GM20000 (cell line): ENCODE measurements at regions not wholly inside any gene's neighbourhood (a gene's known extent, or its start where the extent isn't known, plus 50 kb on each side); places are given as distances from the start of the nearest gene placed in this dataset.

Experiments used
- DNase-seq: peaks from one replicate; pipeline ENCODE4 v3.0.0; 2012; ENCODE audit warnings: low spot score
- TF ChIP-seq, protein P1 (sequence below): IDR thresholded peaks from 2 replicates; pipeline ENCODE4 v1.5.1; 2012; ENCODE audit warnings: mild to moderate bottlenecking, control low read depth; ENCODE audit errors: extremely low read depth, missing control alignments

DNA sequence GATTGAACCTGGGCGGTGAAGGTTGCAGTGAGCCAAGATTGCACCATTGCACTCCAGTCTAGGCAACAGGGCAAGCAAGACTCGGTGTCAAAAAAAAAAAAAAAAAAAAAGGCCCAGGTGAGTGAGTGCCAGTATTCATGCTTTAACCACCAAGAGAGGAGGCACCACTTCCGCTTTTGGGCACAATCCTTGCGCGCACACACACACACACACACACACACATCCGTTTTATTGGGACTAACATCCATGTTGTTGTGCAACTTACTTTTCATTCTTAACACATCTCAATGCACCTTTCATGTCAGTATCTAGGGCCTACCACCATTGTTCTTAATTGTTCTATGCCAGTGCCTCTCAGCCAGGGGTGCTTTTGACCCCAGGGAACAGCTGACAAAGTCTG lies 263.0 kb downstream of the CDC5L start:
- no peak for DNase-seq

GRCh38 chr6:44650947-44651346 lies 263.4 kb downstream of the CDC5L start:
- TF ChIP-seq, protein P1, sequence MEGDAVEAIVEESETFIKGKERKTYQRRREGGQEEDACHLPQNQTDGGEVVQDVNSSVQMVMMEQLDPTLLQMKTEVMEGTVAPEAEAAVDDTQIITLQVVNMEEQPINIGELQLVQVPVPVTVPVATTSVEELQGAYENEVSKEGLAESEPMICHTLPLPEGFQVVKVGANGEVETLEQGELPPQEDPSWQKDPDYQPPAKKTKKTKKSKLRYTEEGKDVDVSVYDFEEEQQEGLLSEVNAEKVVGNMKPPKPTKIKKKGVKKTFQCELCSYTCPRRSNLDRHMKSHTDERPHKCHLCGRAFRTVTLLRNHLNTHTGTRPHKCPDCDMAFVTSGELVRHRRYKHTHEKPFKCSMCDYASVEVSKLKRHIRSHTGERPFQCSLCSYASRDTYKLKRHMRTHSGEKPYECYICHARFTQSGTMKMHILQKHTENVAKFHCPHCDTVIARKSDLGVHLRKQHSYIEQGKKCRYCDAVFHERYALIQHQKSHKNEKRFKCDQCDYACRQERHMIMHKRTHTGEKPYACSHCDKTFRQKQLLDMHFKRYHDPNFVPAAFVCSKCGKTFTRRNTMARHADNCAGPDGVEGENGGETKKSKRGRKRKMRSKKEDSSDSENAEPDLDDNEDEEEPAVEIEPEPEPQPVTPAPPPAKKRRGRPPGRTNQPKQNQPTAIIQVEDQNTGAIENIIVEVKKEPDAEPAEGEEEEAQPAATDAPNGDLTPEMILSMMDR = no peak
- no peak for DNase-seq

More for the DNA sequence above, 263.0 kb downstream of the CDC5L start:
- TF ChIP-seq, protein P1 = no peak

DNA sequence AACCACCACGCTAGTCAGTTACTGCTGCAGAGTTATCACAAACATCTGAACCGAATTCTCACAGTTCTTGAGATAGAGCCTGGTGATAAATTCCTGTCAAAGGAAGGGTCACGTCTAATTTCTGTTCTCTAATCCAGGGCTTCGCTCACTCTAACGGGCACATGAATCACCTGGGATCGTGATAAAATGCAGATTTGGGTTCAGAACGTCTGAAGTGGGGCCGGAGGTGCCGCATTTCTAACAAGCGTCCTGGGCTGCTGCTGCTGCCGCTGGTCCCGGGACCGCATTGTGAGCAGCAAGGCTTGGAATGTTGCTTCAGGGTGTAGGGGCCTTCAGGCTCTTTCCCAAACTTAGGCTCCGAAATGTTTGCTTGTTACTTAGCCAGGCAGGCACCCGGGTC lies 264.1 kb downstream of the CDC5L start:
- TF ChIP-seq, protein P1 = no peak

GRCh38 chr6:44652547-44652946 lies 265.0 kb downstream of the CDC5L start:
- DNase-seq = no peak
- TF ChIP-seq, protein P1 = no peak

More for the DNA sequence above, 264.1 kb downstream of the CDC5L start:
- no peak for DNase-seq

DNA sequence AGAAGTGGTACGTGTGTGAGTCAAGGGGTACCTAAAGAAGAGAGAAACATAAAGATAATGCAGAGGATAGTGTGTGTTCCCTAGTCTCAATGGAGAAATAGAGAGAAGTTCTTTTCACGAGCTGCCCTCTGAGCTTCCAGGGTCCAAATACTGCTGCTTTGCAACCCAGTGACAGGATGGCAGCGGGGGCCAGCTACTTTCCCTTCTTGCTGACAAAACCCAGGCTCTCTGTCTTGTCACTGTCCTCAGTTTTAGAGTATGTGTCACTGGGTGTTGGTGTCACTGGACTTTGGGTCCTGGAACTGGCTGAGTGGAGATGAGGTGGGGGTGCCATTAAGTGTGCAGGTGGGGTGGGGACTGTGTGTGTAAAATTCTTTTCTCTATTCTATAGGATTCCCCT lies 265.6 kb downstream of the CDC5L start:
- TF ChIP-seq, protein P1 = no peak
- DNase-seq = no peak

DNA sequence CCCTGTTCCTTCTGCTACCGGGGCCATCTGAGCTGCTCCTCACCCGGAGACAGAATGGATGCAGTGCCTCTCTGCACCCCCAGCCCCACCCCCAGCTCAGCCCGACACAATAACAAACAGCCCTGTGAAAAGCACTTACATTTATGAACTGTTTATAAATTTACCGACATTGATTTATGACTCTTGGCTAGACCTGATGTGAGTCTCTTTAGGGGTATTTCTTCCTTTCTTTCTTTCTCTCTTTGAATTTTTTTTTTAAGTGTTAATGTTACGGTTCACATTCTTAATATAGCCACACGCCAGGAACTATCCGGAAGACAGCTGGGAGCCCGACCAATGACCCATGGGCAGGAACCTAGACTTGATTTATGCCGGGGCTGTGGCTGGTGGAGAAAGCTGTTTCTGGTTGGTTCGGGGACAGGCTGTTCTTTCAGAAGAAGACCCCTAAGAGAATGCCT lies 266.3 kb downstream of the CDC5L start:
- no peak for DNase-seq
- TF ChIP-seq, protein P1 = no peak

DNA sequence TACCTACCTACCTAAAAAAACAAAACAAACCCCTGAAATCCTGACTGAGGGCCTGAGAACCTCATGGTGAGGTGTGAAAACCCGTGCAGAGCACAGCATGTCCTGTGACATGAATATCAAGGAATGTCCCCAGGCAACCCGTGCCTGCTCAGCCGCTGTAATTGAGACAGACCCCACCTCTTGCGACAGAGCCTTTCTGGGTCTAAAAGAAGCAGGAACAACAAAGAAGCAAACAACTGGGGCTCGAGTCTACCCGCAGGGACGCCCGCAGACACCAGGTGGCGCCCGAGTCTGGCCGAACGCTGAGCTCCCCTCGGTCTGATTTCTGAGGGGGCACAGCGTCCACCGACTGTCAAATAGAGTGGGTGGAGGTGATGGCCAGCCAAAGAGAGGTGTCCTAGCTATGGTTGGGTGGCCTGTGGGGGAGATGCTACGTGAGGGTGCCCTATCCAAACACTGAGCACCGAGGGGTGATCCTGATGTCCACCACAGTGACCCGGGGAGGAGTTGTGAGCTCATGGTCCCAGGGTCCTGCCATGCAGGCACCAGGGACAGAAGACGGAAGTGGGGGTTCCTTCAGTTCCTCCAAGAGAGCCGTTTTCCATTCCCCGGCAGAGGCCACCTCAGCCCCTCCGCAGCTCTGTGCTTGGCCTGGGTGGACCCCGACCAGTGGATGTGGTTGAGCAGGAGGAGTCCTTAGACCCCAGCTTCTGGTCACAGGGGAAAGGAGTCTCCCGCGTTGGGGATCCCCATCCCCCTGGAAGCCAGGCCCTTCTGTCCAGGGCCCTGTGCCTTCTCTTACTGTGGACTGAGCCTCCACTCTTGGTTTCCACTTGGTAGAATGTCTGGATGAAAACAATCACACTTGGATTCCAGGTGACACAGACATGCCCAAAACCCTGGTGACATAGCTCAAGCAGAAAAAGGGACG lies 268.2 kb downstream of the CDC5L start:
- DNase-seq = peak; percentile 69
- TF ChIP-seq, protein P1 = peak; percentile 84
